Mammary epithelial cell (primary cell): ENCODE measurements at regions not wholly inside any gene's neighbourhood (a gene's known extent, or its start where the extent isn't known, plus 50 kb on each side); places are given as distances from the start of the nearest gene placed in this dataset.

Experiments
- CTCF ChIP-seq, 2 donors: IDR thresholded peaks in 1 of 2; conservative IDR thresholded peaks in 1 of 2; 2 replicates each; pipeline ENCODE4 v1.5.1; 2011 to 2012; ENCODE audit warnings: inconsistent platforms in 2 of 2, low read length in 2 of 2, mild to moderate bottlenecking in 2 of 2, control low read depth in 1 of 2, low read depth in 1 of 2; ENCODE audit not compliant: insufficient read depth in 1 of 2; ENCODE audit errors: extremely low read depth in 1 of 2
- EZH2 ChIP-seq: IDR thresholded peaks from 2 replicates; pipeline ENCODE4 v1.6.1; 2012; ENCODE audit warnings: low read length, inconsistent platforms, borderline replicate concordance

DNA sequence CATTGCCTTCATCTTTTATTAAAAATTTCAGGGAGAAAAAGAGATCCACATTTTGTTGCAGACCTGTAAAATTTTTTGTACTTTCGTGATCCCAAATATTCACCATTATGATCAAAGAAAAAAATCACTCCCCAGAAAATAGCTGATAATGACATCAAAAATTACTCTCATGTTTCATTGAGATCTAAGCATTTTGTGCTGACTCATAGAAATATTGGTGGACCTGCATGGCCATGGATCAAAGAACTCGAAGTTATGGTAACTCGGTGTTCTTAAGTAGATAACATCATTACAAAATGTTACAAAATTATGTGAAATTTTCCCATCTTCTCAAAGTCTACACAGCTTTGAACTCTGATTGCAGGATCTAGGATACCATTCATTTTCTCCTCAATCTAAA is 135.8 kb downstream of the PTGER3 start:
- TF ChIP-seq CTCF (conservative IDR thresholded peaks at IDR 0.05 in 1 of 2, IDR thresholded peaks at IDR 0.05 in 1 of 2; ENCODE audit: extremely low read depth in 1 of 2, insufficient read depth in 1 of 2, low read depth in 1 of 2, low read length in 2 of 2) = no peak
- no peak for TF ChIP-seq EZH2
